OCI-LY7 (cell line): ENCODE measurements at regions not wholly inside any gene's neighbourhood (a gene's known extent, or its start where the extent isn't known, plus 50 kb on each side); places are given as distances from the start of the nearest gene placed in this dataset.

Experiments used
- BruUV-seq: library from RNA; stranded (reverse); fragments of 400-500 nt; replicated peaks from 2 replicates; lab custom pipeline; 2021; lab: Mats Ljungman, UMichigan
- CTCF ChIA-PET: fragments of 300-600 bp; sonication (Branson Sonifier 250); formaldehyde crosslinking; loops from one replicate; lab custom pipeline; 2022; ENCODE audit warnings: antibody characterized with exemption; ENCODE audit not compliant: unreplicated experiment; lab: Charles Lee
- POLR2A ChIA-PET: fragments of 300-600 bp; sonication (Branson Sonifier 250); formaldehyde crosslinking; loops from one replicate; lab custom pipeline; 2022; ENCODE audit warnings: antibody characterized with exemption; lab: Charles Lee
- DNase-seq: peaks from one replicate; pipeline ENCODE4 v3.0.0-alpha.2; 2015; ENCODE audit warnings: low spot score
- H2AFZ ChIP-seq: fragments of 200-600 bp; sonication (generic), shearing (Covaris generic); 2 replicates; pipeline ENCODE4 v1.6.1; 2014; ENCODE audit warnings: mild to moderate bottlenecking, antibody characterized with exemption, low read length, moderate library complexity
- H3K27ac ChIP-seq: fragments of 200-600 bp; sonication (generic); 2 replicates; pipeline ENCODE4 v1.5.1; 2014; ENCODE audit warnings: mixed run types, low read depth, mild to moderate bottlenecking, moderate library complexity, low read length, inconsistent platforms; ENCODE audit not compliant: poor library complexity, severe bottlenecking
- H3K36me3 ChIP-seq: fragments of 200-600 bp; sonication (generic); 2 replicates; pipeline ENCODE4 v1.6.1; 2014; ENCODE audit warnings: mild to moderate bottlenecking, antibody characterized with exemption, low read length, moderate library complexity, mixed read lengths; ENCODE audit not compliant: insufficient read depth
- H3K4me1 ChIP-seq: fragments of 200-600 bp; sonication (generic); 2 replicates; pipeline ENCODE4 v1.5.1; 2014; ENCODE audit warnings: mild to moderate bottlenecking, low read length; ENCODE audit not compliant: insufficient read depth, poor library complexity, severe bottlenecking
- H3K4me2 ChIP-seq: fragments of 200-600 bp; sonication (generic); 2 replicates; pipeline ENCODE4 v1.6.1; 2014; ENCODE audit warnings: mild to moderate bottlenecking, low read length
- H3K4me3 ChIP-seq: fragments of 200-600 bp; sonication (generic); 2 replicates; pipeline ENCODE4 v1.5.1; 2014; ENCODE audit warnings: mild to moderate bottlenecking, low read depth, low read length; ENCODE audit not compliant: poor library complexity, severe bottlenecking
- H3K79me2 ChIP-seq: fragments of 200-600 bp; sonication (generic); 2 replicates; pipeline ENCODE4 v1.6.1; 2016; ENCODE audit warnings: low read depth, mild to moderate bottlenecking, low read length, moderate library complexity, mixed read lengths; ENCODE audit not compliant: insufficient read depth
- H3K9me2 ChIP-seq: fragments of 200-600 bp; sonication (generic); 2 replicates; pipeline ENCODE4 v1.6.1; 2016; ENCODE audit warnings: mild to moderate bottlenecking, low read length, mixed read lengths; ENCODE audit not compliant: insufficient read depth
- H3K9me3 ChIP-seq: fragments of 200-600 bp; sonication (generic); 2 replicates; pipeline ENCODE4 v1.6.1; 2014; ENCODE audit warnings: mild to moderate bottlenecking, mixed run types, low read length, mixed read lengths
- H4K20me1 ChIP-seq: fragments of 200-600 bp; sonication (generic); 2 replicates; pipeline ENCODE4 v1.6.1; 2014; ENCODE audit warnings: mild to moderate bottlenecking, antibody characterized with exemption, low read length, moderate library complexity, mixed read lengths; ENCODE audit not compliant: insufficient read depth
- CTCF ChIP-seq: fragments of 200-600 bp; sonication (generic); conservative IDR thresholded peaks from 2 replicates; pipeline ENCODE4 v1.5.1; 2014; ENCODE audit warnings: mild to moderate bottlenecking, antibody characterized with exemption, low read length, moderate library complexity, mixed read lengths
- EZH2phosphoT487 ChIP-seq: fragments of 200-600 bp; sonication (generic); IDR thresholded peaks from 2 replicates; pipeline ENCODE4 v1.6.1; 2018; ENCODE audit warnings: low read depth, borderline replicate concordance, mild to moderate bottlenecking, mixed run types, antibody characterized with exemption, low read length, moderate library complexity, mixed read lengths
- intact Hi-C: fragments of 100-400 bp; cut with micrococcal nuclease; formaldehyde crosslinking; loops from one replicate; pipeline ENCODE4 v1.10.0; 2022; ENCODE audit not compliant: unreplicated experiment

- Histone ChIP-seq H3K9me2 (no peaks in the 10 kb centered on the region), H3K27ac (no peak overlapping the region), H3K9me3 (no peaks in the 10 kb centered on the region), H3K4me1 (no peaks in the 10 kb centered on the region), H3K36me3 (no peaks in the 10 kb centered on the region), H3K4me3 (no peak overlapping the region), H4K20me1 (no peaks in the 10 kb centered on the region), H2AFZ (no peak overlapping the region), H3K79me2 (no peaks in the 10 kb centered on the region), H3K4me2 (no peak overlapping the region)
- no TSS peak for BruUV-seq
- no peak for TF ChIP-seq CTCF
- no peak for TF ChIP-seq EZH2phosphoT487
- ChIA-PET POLR2A (interaction anchor here (0.7 kb wide), 1 partner anchor 1049 kb away, joined by 3 read pairs; no protein-coding TSS in a partner anchor), CTCF (no interaction called here)
- no peak for DNase-seq
- intact Hi-C loops = no loop called here
Observed at GRCh38 chr18:7458884-7459283, 108.2 kb upstream of the PTPRM start.

- ChIA-PET POLR2A (no interaction called here), CTCF (no interaction called here)
- Histone ChIP-seq H3K4me1 (no peaks in the 10 kb centered on the region), H4K20me1 (no peaks in the 10 kb centered on the region), H3K27ac (no peak overlapping the region), H3K4me2 (no peak overlapping the region), H3K9me2 (no peaks in the 10 kb centered on the region), H3K79me2 (no peaks in the 10 kb centered on the region), H3K4me3 (no peak overlapping the region), H3K36me3 (no peaks in the 10 kb centered on the region), H2AFZ (no peak overlapping the region), H3K9me3 (no peaks in the 10 kb centered on the region)
- DNase-seq = no peak
- BruUV-seq = no TSS peak
- no peak for TF ChIP-seq EZH2phosphoT487
- no peak for TF ChIP-seq CTCF
- intact Hi-C loops = no loop called here
Observed at GRCh38 chr18:7459851-7460770, 107.0 kb upstream of the PTPRM start.
